GM23338 (cell line): ENCODE measurements at regions not wholly inside any gene's neighbourhood (a gene's known extent, or its start where the extent isn't known, plus 50 kb on each side); places are given as distances from the start of the nearest gene placed in this dataset.

Source experiments
- ATAC-seq: fragments of 200-7000 bp; cut with Tn5 transposase; 3 replicates; pipeline ENCODE4 v1.9.1; 2020
- DNase-seq: peaks from one replicate; pipeline ENCODE4 v3.0.0-alpha.2; 2015; ENCODE audit warnings: low spot score
- H2AFZ ChIP-seq: fragments of 200-600 bp; sonication (generic); 2 replicates; pipeline ENCODE4 v1.8.0; 2016; ENCODE audit warnings: antibody characterized with exemption, mild to moderate bottlenecking, moderate library complexity
- H3F3A ChIP-seq: fragments of 200-600 bp; sonication (generic); replicated peaks from 2 replicates; pipeline ENCODE4 v1.8.0; 2017; ENCODE audit warnings: antibody characterized with exemption, mixed run types, low read depth
- H3K27ac ChIP-seq: fragments of 200-600 bp; sonication (generic); 2 replicates; pipeline ENCODE4 v1.6.1; 2016; ENCODE audit warnings: low read depth
- H3K27me3 ChIP-seq: fragments of 200-600 bp; sonication (generic); 2 replicates; pipeline ENCODE4 v1.8.0; 2016; ENCODE audit warnings: mild to moderate bottlenecking, mixed run types, moderate library complexity; ENCODE audit not compliant: insufficient read depth
- H3K36me3 ChIP-seq: fragments of 200-600 bp; sonication (generic); 2 replicates; pipeline ENCODE4 v1.8.0; 2016; ENCODE audit warnings: mild to moderate bottlenecking; ENCODE audit not compliant: insufficient read depth
- H3K4me1 ChIP-seq: fragments of 200-600 bp; sonication (generic); 2 replicates; pipeline ENCODE4 v1.8.0; 2016; ENCODE audit warnings: mild to moderate bottlenecking, moderate library complexity; ENCODE audit not compliant: insufficient read depth
- H3K4me2 ChIP-seq: fragments of 200-600 bp; sonication (generic); 2 replicates; pipeline ENCODE4 v1.7.1; 2017; ENCODE audit warnings: mixed run types
- H3K4me3 ChIP-seq: fragments of 200-600 bp; sonication (generic); 2 replicates; pipeline ENCODE4 v1.6.1; 2016; ENCODE audit warnings: mixed run types
- H3K79me2 ChIP-seq: fragments of 200-600 bp; sonication (generic); replicated peaks from 2 replicates; pipeline ENCODE4 v1.8.0; 2017; ENCODE audit warnings: mild to moderate bottlenecking; ENCODE audit not compliant: insufficient read depth
- H3K9me2 ChIP-seq: fragments of 200-600 bp; sonication (generic); 2 replicates; pipeline ENCODE4 v1.8.0; 2017; ENCODE audit not compliant: insufficient read depth
- H4K20me1 ChIP-seq: fragments of 200-600 bp; sonication (generic); replicated peaks from 2 replicates; pipeline ENCODE4 v1.8.0; 2017; ENCODE audit warnings: mild to moderate bottlenecking; ENCODE audit not compliant: insufficient read depth
- H3K27ac Mint-ChIP-seq: 2 replicates; pipeline ENCODE4 v1.8.0; 2020; ENCODE audit warnings: inconsistent platforms, mild to moderate bottlenecking, moderate library complexity, mixed read lengths
- H3K27me3 Mint-ChIP-seq: 3 replicates; pipeline ENCODE4 v1.8.0; 2022; ENCODE audit warnings: low read depth, mild to moderate bottlenecking, moderate library complexity, mixed read lengths, inconsistent platforms; ENCODE audit not compliant: insufficient read depth, poor library complexity
- H3K36me3 Mint-ChIP-seq: 3 replicates; pipeline ENCODE4 v1.8.0; 2021; ENCODE audit warnings: low read depth, mild to moderate bottlenecking, inconsistent platforms, moderate library complexity, mixed read lengths
- H3K4me1 Mint-ChIP-seq: 3 replicates; pipeline ENCODE4 v1.8.0; 2020; ENCODE audit warnings: mild to moderate bottlenecking, inconsistent platforms, mixed read lengths
- H3K4me3 Mint-ChIP-seq: 3 replicates; pipeline ENCODE4 v1.8.0; 2021; ENCODE audit warnings: moderate library complexity, mild to moderate bottlenecking, inconsistent platforms, mixed read lengths
- H3K9me3 Mint-ChIP-seq: 3 replicates; pipeline ENCODE4 v1.8.0; 2020; ENCODE audit warnings: moderate library complexity, mild to moderate bottlenecking, inconsistent platforms, mixed read lengths
- CREB1 ChIP-seq: fragments of 250-450 bp; sonication (Bioruptor Pico); IDR thresholded peaks from 2 replicates; pipeline ENCODE4 v1.5.0; 2020; ENCODE audit warnings: low read depth, mild to moderate bottlenecking, moderate library complexity
- CTCF ChIP-seq, 2 experiments: fragments of 200-600 bp in 1 of 2; sonication (generic) in 1 of 2; conservative IDR thresholded peaks; 2 replicates each; pipeline versions ENCODE4 v1.5.1 to v1.6.1; 2016 to 2017; ENCODE audit warnings: antibody characterized with exemption in 2 of 2, low read depth in 2 of 2, mild to moderate bottlenecking in 2 of 2, moderate library complexity in 1 of 2
- ETS1 ChIP-seq: IDR thresholded peaks from 2 replicates; pipeline ENCODE4 v1.6.1; 2016; ENCODE audit warnings: antibody characterized with exemption
- EZH2 ChIP-seq: fragments of 200-600 bp; sonication (generic); IDR thresholded peaks from one replicate; pipeline ENCODE4 v1.8.0; 2017; ENCODE audit warnings: antibody characterized with exemption, mild to moderate bottlenecking, low read depth; ENCODE audit not compliant: unreplicated experiment
- EZH2phosphoT487 ChIP-seq: fragments of 200-600 bp; sonication (generic); IDR thresholded peaks from one replicate; pipeline ENCODE4 v1.8.1; 2018; ENCODE audit warnings: antibody characterized with exemption; ENCODE audit not compliant: unreplicated experiment
- JUNB ChIP-seq: IDR thresholded peaks from one replicate; pipeline ENCODE4 v1.6.1; 2016; ENCODE audit warnings: antibody characterized with exemption; ENCODE audit not compliant: unreplicated experiment
- NANOG ChIP-seq: IDR thresholded peaks from 2 replicates; pipeline ENCODE4 v1.6.1; 2016; ENCODE audit warnings: antibody characterized with exemption, borderline replicate concordance
- POLR2AphosphoS5 ChIP-seq: IDR thresholded peaks from 2 replicates; pipeline ENCODE4 v1.6.1; 2016; ENCODE audit warnings: antibody characterized with exemption, low read depth
- REST ChIP-seq: IDR thresholded peaks from one replicate; pipeline ENCODE4 v1.6.1; 2018; ENCODE audit warnings: antibody characterized with exemption; ENCODE audit not compliant: unreplicated experiment
- STAT1 ChIP-seq: IDR thresholded peaks from one replicate; pipeline ENCODE4 v1.6.1; 2016; ENCODE audit warnings: antibody characterized with exemption; ENCODE audit not compliant: unreplicated experiment
- ZNF114 ChIP-seq: fragments of 250-450 bp; sonication (Bioruptor Pico); IDR thresholded peaks from 2 replicates; pipeline ENCODE4 v1.5.0; 2020; ENCODE audit warnings: mild to moderate bottlenecking, moderate library complexity
- ZNF331 ChIP-seq: fragments of 250-450 bp; sonication (Bioruptor Pico); IDR thresholded peaks from 2 replicates; pipeline ENCODE4 v1.5.0; 2020; ENCODE audit warnings: low read depth, mild to moderate bottlenecking, moderate library complexity
- ZNF462 ChIP-seq: fragments of 250-450 bp; sonication (Bioruptor Pico); IDR thresholded peaks from 2 replicates; pipeline ENCODE4 v1.5.0; 2020; ENCODE audit warnings: mild to moderate bottlenecking, moderate library complexity

GRCh38 chr2:220279372-220279771 lies 651.9 kb downstream of the SLC4A3 start:
- DNase-seq: no peak
- TF ChIP-seq ZNF462 (CRISPR knock-in tag) (no peak), EZH2phosphoT487 (no peak), REST (no peak), JUNB (no peak), ETS1 (no peak), ZNF114 (no peak), ZNF331 (CRISPR knock-in tag) (no peak), CTCF (conservative IDR thresholded peaks at IDR 0.05; ENCODE audit: low read depth in 2 of 2) (no peak), EZH2 (no peak), STAT1 (no peak), NANOG (no peak), POLR2AphosphoS5 (no peak), CREB1 (CRISPR knock-in tag) (no peak)
- H3K4me3 Mint-ChIP-seq: no peak overlapping the region

More at GRCh38 chr2:220279372-220279771, 651.9 kb downstream of the SLC4A3 start:
- no peaks in the 10 kb centered on the region for H3K4me1 Mint-ChIP-seq
- H3K36me3 Mint-ChIP-seq: no peaks in the 10 kb centered on the region
- H3K9me3 Mint-ChIP-seq: peaks cover 2% of the 10 kb centered on the region; the same call in 1 of the 3 replicates
- no peak overlapping the region for H3K27ac Mint-ChIP-seq
- Histone ChIP-seq H3K4me2 (no peak overlapping the region), H3K27me3 (no peaks in the 10 kb centered on the region), H2AFZ (no peak overlapping the region), H4K20me1 (no peaks in the 10 kb centered on the region), H3K9me2 (no peaks in the 10 kb centered on the region), H3K4me3 (no peak overlapping the region), H3K4me1 (no peaks in the 10 kb centered on the region), H3K27ac (no peak overlapping the region), H3K79me2 (no peaks in the 10 kb centered on the region), H3K36me3 (no peaks in the 10 kb centered on the region), H3F3A (no peaks in the 10 kb centered on the region)
- H3K27me3 Mint-ChIP-seq: peaks cover 5% of the 10 kb centered on the region
- no peak for ATAC-seq
